ENCODE measurements at regions not wholly inside any gene's neighbourhood (a gene's known extent, or its start where the extent isn't known, plus 50 kb on each side); places are given as distances from the start of the nearest gene placed in this dataset.
A peak's percentile ranks its signal among the peaks of the same experiment; 100 is the strongest.

GRCh38 chr1:60129911-60130310 is 56.3 kb upstream of the C1orf87 start:
- TF ChIP-seq CTCF (IDR thresholded peaks at IDR 0.05; ENCODE audit: low read depth, low read length) (peak; percentile 20; the same call in 1 of the 2 replicates), EZH2phosphoT487 (IDR thresholded peaks at IDR 0.05; ENCODE audit: low read depth) (no peak)

Measured in OCI-LY3 (cell line).